ENCODE measurements at regions not wholly inside any gene's neighbourhood (a gene's known extent, or its start where the extent isn't known, plus 50 kb on each side); places are given as distances from the start of the nearest gene placed in this dataset.

- H3K36me3 Mint-ChIP-seq (ENCODE audit: low read depth, unreplicated experiment): no peaks in the 10 kb centered on the region
- no peak overlapping the region for H3K9ac ChIP-seq (ENCODE audit: low read length)
- no peaks in the 10 kb centered on the region for H3K4me1 ChIP-seq (ENCODE audit: insufficient read depth, low read length)
- TF ChIP-seq CTCF (IDR thresholded peaks at IDR 0.05; ENCODE audit: insufficient read depth, low read depth, low read length) (no peak), EZH2 (IDR thresholded peaks at IDR 0.05; ENCODE audit: insufficient read depth, low read length) (no peak)
- no peaks in the 10 kb centered on the region for H3K27me3 ChIP-seq (ENCODE audit: insufficient read depth, low read length)
- FAIRE-seq (no peak), DNase-seq (ENCODE audit: low read depth) (no peak)
- H3K4me2 ChIP-seq (ENCODE audit: low read length): no peak overlapping the region
- H3K4me3 Mint-ChIP-seq (ENCODE audit: unreplicated experiment): no peak overlapping the region
- H3K27ac ChIP-seq (ENCODE audit: low read depth, low read length): no peak overlapping the region
- H3K4me1 Mint-ChIP-seq (ENCODE audit: low read depth, unreplicated experiment): no peaks in the 10 kb centered on the region
- H3K27ac Mint-ChIP-seq (ENCODE audit: unreplicated experiment): no peak overlapping the region
- H3K9me3 Mint-ChIP-seq (ENCODE audit: unreplicated experiment): peaks cover 5% of the 10 kb centered on the region
- H3K36me3 ChIP-seq (ENCODE audit: insufficient read depth, low read length): no peaks in the 10 kb centered on the region
- no peaks in the 10 kb centered on the region for H3K27me3 Mint-ChIP-seq (ENCODE audit: low read depth, unreplicated experiment)
- no peaks in the 10 kb centered on the region for H3K79me2 ChIP-seq (ENCODE audit: insufficient read depth, low read length)
- no peak overlapping the region for H3K4me3 ChIP-seq (ENCODE audit: insufficient read depth, low read depth, low read length)
- no peaks in the 10 kb centered on the region for H3K9me3 ChIP-seq (ENCODE audit: insufficient read depth, low read depth, low read length)
- no peak overlapping the region for H2AFZ ChIP-seq (ENCODE audit: low read depth, low read length)
- H4K20me1 ChIP-seq (ENCODE audit: insufficient read depth, low read length): no peaks in the 10 kb centered on the region
Observed at GRCh38 chrX:76977452-76977851, 469.7 kb upstream of the FGF16 start.

GRCh38 chrX:76987381-76987780 lies 459.8 kb upstream of the FGF16 start:
- Histone ChIP-seq H3K9ac (ENCODE audit: low read length) (no peak overlapping the region), H3K36me3 (ENCODE audit: insufficient read depth, low read length) (no peaks in the 10 kb centered on the region), H4K20me1 (ENCODE audit: insufficient read depth, low read length) (no peaks in the 10 kb centered on the region), H3K9me3 (ENCODE audit: insufficient read depth, low read depth, low read length) (no peaks in the 10 kb centered on the region), H3K4me1 (ENCODE audit: insufficient read depth, low read length) (no peaks in the 10 kb centered on the region), H3K27me3 (ENCODE audit: insufficient read depth, low read length) (no peaks in the 10 kb centered on the region), H3K79me2 (ENCODE audit: insufficient read depth, low read length) (no peaks in the 10 kb centered on the region), H3K27ac (ENCODE audit: low read depth, low read length) (no peak overlapping the region), H3K4me2 (ENCODE audit: low read length) (no peak overlapping the region), H2AFZ (ENCODE audit: low read depth, low read length) (no peak overlapping the region), H3K4me3 (ENCODE audit: insufficient read depth, low read depth, low read length) (no peak overlapping the region)
- DNase-seq (ENCODE audit: low read depth) (no peak), FAIRE-seq (no peak)
- H3K9me3 Mint-ChIP-seq (ENCODE audit: unreplicated experiment): peaks cover 12% of the 10 kb centered on the region
- no peak overlapping the region for H3K4me3 Mint-ChIP-seq (ENCODE audit: unreplicated experiment)
- H3K36me3 Mint-ChIP-seq (ENCODE audit: low read depth, unreplicated experiment): no peaks in the 10 kb centered on the region
- TF ChIP-seq EZH2 (IDR thresholded peaks at IDR 0.05; ENCODE audit: insufficient read depth, low read length) (no peak), CTCF (IDR thresholded peaks at IDR 0.05; ENCODE audit: insufficient read depth, low read depth, low read length) (no peak)
- no peak overlapping the region for H3K27ac Mint-ChIP-seq (ENCODE audit: unreplicated experiment)
- H3K27me3 Mint-ChIP-seq (ENCODE audit: low read depth, unreplicated experiment): no peaks in the 10 kb centered on the region
- peaks cover 1% of the 10 kb centered on the region for H3K4me1 Mint-ChIP-seq (ENCODE audit: low read depth, unreplicated experiment)

DNA sequence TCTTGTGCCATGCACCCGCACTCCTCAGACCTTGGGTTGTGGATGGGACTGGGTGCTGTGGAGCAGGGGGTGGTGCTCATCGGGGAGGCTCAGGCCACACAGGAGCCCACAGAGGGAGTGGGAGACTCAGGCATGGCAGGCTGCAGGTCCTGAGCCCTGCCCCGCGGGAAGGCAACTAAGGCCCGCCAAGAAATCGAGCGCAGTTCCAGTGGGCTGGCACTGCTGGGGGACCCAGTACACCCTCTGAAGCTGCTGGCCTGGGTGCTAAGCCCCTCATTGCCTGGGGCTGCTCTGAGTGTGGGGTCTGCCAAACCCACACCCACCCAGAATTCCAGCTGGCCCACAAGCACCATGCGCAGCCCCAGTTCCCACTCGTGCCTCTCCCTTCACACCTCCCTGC lies 450.5 kb upstream of the FGF16 start:
- no peaks in the 10 kb centered on the region for H3K27me3 ChIP-seq (ENCODE audit: insufficient read depth, low read length)
- H3K9me3 ChIP-seq (ENCODE audit: insufficient read depth, low read depth, low read length): no peaks in the 10 kb centered on the region
- Mint-ChIP-seq H3K9me3 (ENCODE audit: unreplicated experiment) (peaks cover 9% of the 10 kb centered on the region), H3K27ac (ENCODE audit: unreplicated experiment) (no peak overlapping the region), H3K27me3 (ENCODE audit: low read depth, unreplicated experiment) (no peaks in the 10 kb centered on the region), H3K4me3 (ENCODE audit: unreplicated experiment) (no peak overlapping the region), H3K36me3 (ENCODE audit: low read depth, unreplicated experiment) (no peaks in the 10 kb centered on the region), H3K4me1 (ENCODE audit: low read depth, unreplicated experiment) (no peaks in the 10 kb centered on the region)
- no peak overlapping the region for H3K4me2 ChIP-seq (ENCODE audit: low read length)
- H3K27ac ChIP-seq (ENCODE audit: low read depth, low read length): no peak overlapping the region
- TF ChIP-seq CTCF (IDR thresholded peaks at IDR 0.05; ENCODE audit: insufficient read depth, low read depth, low read length): no peak
- TF ChIP-seq EZH2 (IDR thresholded peaks at IDR 0.05; ENCODE audit: insufficient read depth, low read length): no peak
- no peak overlapping the region for H3K4me3 ChIP-seq (ENCODE audit: insufficient read depth, low read depth, low read length)
- no peak overlapping the region for H2AFZ ChIP-seq (ENCODE audit: low read depth, low read length)
- H4K20me1 ChIP-seq (ENCODE audit: insufficient read depth, low read length): no peaks in the 10 kb centered on the region
- no peak for DNase-seq (ENCODE audit: low read depth)
- H3K9ac ChIP-seq (ENCODE audit: low read length): no peak overlapping the region
- no peaks in the 10 kb centered on the region for H3K4me1 ChIP-seq (ENCODE audit: insufficient read depth, low read length)
- no peaks in the 10 kb centered on the region for H3K79me2 ChIP-seq (ENCODE audit: insufficient read depth, low read length)
- no peaks in the 10 kb centered on the region for H3K36me3 ChIP-seq (ENCODE audit: insufficient read depth, low read length)
- no peak for FAIRE-seq
